WERI-Rb-1 (cell line): ENCODE measurements at regions not wholly inside any gene's neighbourhood (a gene's known extent, or its start where the extent isn't known, plus 50 kb on each side); places are given as distances from the start of the nearest gene placed in this dataset.

Source experiments
- DNase-seq: peaks from one replicate; pipeline ENCODE4 v3.0.0-alpha.2; 2020
- H3K27ac ChIP-seq: fragments of 250-450 bp; sonication (Bioruptor Pico); 2 replicates; pipeline ENCODE4 v1.5.1; 2020; ENCODE audit warnings: mild to moderate bottlenecking, moderate library complexity
- H3K27me3 ChIP-seq: fragments of 250-450 bp; sonication (Bioruptor Pico); 2 replicates; pipeline ENCODE4 v1.5.1; 2021; ENCODE audit warnings: mild to moderate bottlenecking, low read depth, moderate library complexity; ENCODE audit not compliant: insufficient read depth, severe bottlenecking
- H3K36me3 ChIP-seq: fragments of 250-450 bp; sonication (Bioruptor Pico); 2 replicates; pipeline ENCODE4 v1.5.1; 2020; ENCODE audit warnings: mild to moderate bottlenecking, moderate library complexity
- H3K4me3 ChIP-seq: 2 replicates; pipeline ENCODE4 v1.5.1; 2011; ENCODE audit warnings: low read depth, mild to moderate bottlenecking, control low read depth, low read length
- H3K9me3 ChIP-seq: fragments of 250-450 bp; sonication (Bioruptor Pico); 2 replicates; pipeline ENCODE4 v1.5.1; 2021; ENCODE audit warnings: mild to moderate bottlenecking, moderate library complexity; ENCODE audit not compliant: severe bottlenecking
- TF ChIP-seq, protein P1 (sequence below): IDR thresholded peaks from 2 replicates; pipeline ENCODE4 v1.5.1; 2011; ENCODE audit warnings: low read depth, mild to moderate bottlenecking, control low read depth, inconsistent platforms, low read length

DNA sequence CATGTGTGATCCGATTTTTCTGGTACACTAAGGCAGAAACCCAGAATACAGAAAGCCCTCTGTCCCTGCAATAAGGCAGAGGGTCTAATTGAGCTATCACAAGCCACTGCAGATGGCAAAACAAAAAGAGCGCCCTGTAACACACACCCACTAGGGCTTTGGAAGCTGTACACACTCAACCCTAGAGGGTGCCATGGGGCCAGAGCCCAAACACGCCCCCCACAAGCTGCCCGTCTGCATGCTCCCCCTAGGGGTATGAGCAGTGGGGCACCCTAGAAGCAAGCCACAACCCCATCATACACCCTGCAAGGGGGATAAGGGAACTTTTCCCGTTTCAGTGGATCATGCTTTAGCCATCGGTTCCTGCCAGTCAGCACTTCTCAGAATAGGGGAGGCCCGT lies 62.2 kb upstream of the PDE10A start:
- no peak overlapping the region for H3K27ac ChIP-seq
- H3K36me3 ChIP-seq, result no peaks in the 10 kb centered on the region
- no peaks in the 10 kb centered on the region for H3K9me3 ChIP-seq
- H3K4me3 ChIP-seq, result no peak overlapping the region
- peaks cover 86% of the 10 kb centered on the region for H3K27me3 ChIP-seq
- DNase-seq, result no peak
- TF ChIP-seq, protein P1, sequence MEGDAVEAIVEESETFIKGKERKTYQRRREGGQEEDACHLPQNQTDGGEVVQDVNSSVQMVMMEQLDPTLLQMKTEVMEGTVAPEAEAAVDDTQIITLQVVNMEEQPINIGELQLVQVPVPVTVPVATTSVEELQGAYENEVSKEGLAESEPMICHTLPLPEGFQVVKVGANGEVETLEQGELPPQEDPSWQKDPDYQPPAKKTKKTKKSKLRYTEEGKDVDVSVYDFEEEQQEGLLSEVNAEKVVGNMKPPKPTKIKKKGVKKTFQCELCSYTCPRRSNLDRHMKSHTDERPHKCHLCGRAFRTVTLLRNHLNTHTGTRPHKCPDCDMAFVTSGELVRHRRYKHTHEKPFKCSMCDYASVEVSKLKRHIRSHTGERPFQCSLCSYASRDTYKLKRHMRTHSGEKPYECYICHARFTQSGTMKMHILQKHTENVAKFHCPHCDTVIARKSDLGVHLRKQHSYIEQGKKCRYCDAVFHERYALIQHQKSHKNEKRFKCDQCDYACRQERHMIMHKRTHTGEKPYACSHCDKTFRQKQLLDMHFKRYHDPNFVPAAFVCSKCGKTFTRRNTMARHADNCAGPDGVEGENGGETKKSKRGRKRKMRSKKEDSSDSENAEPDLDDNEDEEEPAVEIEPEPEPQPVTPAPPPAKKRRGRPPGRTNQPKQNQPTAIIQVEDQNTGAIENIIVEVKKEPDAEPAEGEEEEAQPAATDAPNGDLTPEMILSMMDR, result no peak

DNA sequence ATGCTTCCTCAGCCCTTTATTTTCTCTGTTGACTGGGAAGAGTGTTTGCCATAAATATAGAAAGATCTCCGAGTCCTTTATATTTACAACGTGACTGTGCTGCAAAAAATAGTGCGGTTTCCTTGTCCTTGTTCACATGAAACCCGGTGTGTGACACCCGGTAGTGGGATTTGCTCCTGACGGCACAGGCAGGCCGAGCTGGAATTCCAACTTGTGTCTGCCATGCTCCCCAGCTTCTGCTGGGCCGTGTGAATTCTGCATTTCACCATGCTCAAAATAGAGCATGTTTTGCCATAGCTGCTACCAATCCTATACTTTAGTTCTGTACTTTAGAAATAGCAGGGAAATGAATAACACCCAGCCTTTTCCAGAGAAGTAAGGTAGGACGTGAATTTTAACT lies 60.3 kb upstream of the PDE10A start:
- H3K36me3 ChIP-seq, result no peaks in the 10 kb centered on the region
- no peak overlapping the region for H3K4me3 ChIP-seq
- no peak overlapping the region for H3K27ac ChIP-seq
- peaks cover 92% of the 10 kb centered on the region for H3K27me3 ChIP-seq
- no peak for DNase-seq
- TF ChIP-seq, protein P1, result no peak
- no peaks in the 10 kb centered on the region for H3K9me3 ChIP-seq

DNA sequence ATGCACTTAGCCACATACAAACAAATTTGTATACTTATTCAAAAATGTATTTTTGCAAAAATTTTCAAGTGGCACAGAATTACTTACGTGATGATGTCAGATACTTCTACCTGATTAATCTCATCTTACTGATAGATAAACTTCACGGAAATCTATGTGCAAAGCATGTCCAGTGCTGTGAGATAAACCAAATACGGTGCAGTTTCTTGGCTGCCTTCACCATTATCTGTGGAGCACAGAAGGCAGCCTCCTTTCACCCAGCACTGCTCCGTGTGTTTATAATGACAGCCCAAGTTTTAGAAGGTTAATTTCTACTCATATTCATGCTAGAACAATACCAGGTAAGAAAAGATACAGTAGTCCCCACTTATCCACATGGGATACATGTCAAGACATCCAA lies 59.0 kb upstream of the PDE10A start:
- H3K4me3 ChIP-seq, result no peak overlapping the region
- TF ChIP-seq, protein P1, result no peak
- no peaks in the 10 kb centered on the region for H3K36me3 ChIP-seq
- H3K9me3 ChIP-seq, result no peaks in the 10 kb centered on the region
- DNase-seq, result no peak
- H3K27me3 ChIP-seq, result peaks cover 94% of the 10 kb centered on the region
- no peak overlapping the region for H3K27ac ChIP-seq

DNA sequence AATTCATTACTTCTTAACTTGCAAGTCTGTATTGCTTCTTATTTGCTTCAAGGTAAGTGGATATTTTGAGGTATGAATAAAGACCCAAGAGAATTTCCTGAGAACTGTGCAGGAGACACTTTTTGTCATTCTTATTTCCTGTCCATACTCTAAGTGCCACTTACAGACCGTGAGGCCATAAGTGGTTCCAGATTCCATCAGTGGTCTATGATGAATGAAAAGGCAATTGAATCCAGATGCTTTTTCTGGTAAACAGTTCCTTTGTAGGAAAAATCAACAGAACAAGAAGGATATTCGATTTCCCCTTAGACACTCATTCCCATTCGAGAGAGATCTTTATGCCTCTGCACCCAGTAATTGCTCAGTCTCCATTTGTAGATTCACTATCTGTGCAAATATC lies 58.3 kb upstream of the PDE10A start:
- H3K27ac ChIP-seq, result no peak overlapping the region
- no peaks in the 10 kb centered on the region for H3K36me3 ChIP-seq
- H3K4me3 ChIP-seq, result no peak overlapping the region
- peaks cover 94% of the 10 kb centered on the region for H3K27me3 ChIP-seq
- H3K9me3 ChIP-seq, result no peaks in the 10 kb centered on the region
- TF ChIP-seq, protein P1, result no peak
- no peak for DNase-seq

DNA sequence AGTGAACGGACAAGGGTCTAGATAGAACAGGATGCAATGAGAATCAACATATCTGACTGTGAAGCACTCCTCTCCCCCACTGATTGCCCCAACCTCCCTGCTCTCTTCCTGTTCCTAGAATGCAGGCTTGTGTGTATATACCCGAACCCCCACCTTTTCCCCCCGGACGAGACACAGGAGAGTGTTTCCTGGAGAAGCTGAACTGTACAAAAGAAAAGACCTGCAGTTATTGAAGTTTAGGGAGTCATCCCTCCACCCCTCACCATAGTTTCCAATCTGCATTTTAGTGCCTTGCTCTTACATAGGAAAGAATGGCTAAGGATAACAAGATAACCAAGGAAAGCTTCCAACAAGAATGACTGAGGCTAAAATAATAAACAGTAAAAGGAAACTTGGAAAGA lies 55.5 kb upstream of the PDE10A start:
- Histone ChIP-seq H3K9me3 (no peaks in the 10 kb centered on the region), H3K27ac (no peak overlapping the region), H3K36me3 (no peaks in the 10 kb centered on the region), H3K27me3 (peaks cover 94% of the 10 kb centered on the region), H3K4me3 (no peak overlapping the region)
- no peak for DNase-seq
- TF ChIP-seq, protein P1, result no peak

DNA sequence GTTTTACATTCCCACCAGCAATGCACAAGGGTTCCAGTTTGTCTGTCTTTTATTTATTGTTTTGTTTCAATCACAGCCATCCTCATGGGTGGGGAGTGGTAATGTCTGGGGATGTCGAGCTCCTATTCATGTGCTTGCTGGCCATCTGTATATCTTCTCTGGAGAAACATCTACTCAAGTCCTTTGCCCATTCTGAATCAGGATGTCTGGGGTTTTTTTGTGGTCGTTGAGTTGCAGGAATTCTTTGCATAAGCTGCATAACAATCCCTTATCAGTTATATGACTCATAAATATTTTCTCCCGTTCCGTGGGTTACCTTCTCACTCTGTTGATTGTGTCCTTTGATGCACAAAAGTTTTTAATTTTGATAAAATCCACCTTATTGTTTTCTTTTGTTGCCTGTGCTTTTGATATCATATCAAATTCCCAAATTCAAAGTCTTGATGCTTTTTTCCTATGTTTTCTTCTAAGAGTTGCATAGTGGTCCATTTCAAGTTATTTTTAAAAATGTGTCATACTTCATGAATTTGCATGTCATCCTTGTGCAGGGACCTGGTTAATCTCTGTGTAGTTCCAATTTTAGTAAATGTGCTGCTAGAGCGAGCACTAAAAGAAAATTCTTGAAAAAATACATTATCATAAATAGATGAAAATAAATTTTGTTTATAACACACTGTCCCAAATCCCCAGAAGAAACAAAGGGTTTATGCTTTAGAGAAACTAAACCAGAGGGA lies 54.9 kb upstream of the PDE10A start:
- no peak for DNase-seq
- Histone ChIP-seq H3K27ac (no peak overlapping the region), H3K9me3 (no peaks in the 10 kb centered on the region), H3K36me3 (no peaks in the 10 kb centered on the region), H3K27me3 (peaks cover 94% of the 10 kb centered on the region), H3K4me3 (no peak overlapping the region)
- TF ChIP-seq, protein P1, result no peak
